NCI-H2107 (cell line): ENCODE measurements at regions not wholly inside any gene's neighbourhood (a gene's known extent, or its start where the extent isn't known, plus 50 kb on each side); places are given as distances from the start of the nearest gene placed in this dataset.

Experiments
- DNase-seq: peaks from one replicate; lab custom pipeline; 2025; lab: John Stamatoyannopoulos, UW

DNA sequence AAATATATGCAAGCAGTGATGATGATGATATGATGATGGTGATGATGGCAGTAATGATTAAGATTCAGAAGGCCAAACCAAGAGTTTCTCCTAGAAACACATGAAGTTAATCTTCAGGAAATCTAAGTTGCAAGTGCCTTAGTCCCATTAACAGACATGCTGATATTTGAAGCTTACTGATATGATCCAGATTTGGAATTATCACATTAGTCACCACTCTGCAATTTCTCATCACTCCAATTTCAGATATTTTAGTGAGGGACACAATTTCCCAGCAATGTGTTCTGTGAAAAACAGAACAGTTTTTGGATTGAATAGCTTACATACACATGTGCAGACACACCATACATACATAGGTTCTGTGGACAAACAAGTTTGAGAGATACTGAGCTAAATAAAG is 411.4 kb upstream of the FAT3 start:
- no peak for DNase-seq

- DNase-seq = no peak
Observed at GRCh38 chr11:91810871-91811270, 413.7 kb upstream of the FAT3 start.

- no peak for DNase-seq
Observed at GRCh38 chr11:91805293-91805692, 419.3 kb upstream of the FAT3 start.

GRCh38 chr11:91804042-91804441 is 420.6 kb upstream of the FAT3 start:
- no peak for DNase-seq

- DNase-seq = no peak
Observed at GRCh38 chr11:91802475-91802874, 422.1 kb upstream of the FAT3 start.

DNA sequence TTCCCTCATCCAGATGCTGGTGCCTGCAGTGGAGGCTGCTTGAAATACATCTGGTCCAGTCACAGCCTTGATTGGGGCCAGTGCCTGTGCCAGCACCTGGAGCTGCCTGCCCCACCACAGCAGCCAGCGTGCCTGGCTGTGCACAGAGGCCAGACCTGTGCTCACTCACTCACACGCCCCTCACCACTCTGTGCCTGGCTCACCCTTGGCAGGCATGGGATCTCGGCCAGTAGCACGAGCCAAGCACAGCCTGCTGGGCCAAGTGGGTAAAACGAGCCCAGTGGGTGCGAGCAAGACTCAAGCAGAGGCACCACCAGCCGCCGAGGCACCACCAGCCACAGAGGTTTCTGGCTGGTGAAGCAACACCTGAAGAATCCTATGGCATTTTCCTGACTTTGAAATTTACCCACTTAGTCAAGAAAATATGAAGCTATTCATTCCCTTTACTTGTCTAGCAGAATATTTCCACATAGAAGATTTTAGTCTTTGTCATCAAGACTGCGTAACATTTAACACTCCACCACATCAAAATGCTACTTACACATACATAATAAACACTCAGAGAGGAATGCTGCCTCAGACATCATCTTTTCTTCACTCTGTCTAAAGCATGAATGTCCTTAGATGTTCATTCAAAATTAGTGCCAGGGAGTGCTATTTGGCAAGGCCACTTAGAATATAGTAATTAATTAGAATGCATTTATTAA is 424.3 kb upstream of the FAT3 start:
- DNase-seq = no peak

- no peak for DNase-seq
Observed at GRCh38 chr11:91798240-91798639, 426.4 kb upstream of the FAT3 start.

- no peak for DNase-seq
Observed at GRCh38 chr11:91796999-91797398, 427.6 kb upstream of the FAT3 start.

GRCh38 chr11:91795139-91795887 is 429.3 kb upstream of the FAT3 start:
- DNase-seq = no peak

GRCh38 chr11:91794146-91794545 is 430.5 kb upstream of the FAT3 start:
- no peak for DNase-seq

DNA sequence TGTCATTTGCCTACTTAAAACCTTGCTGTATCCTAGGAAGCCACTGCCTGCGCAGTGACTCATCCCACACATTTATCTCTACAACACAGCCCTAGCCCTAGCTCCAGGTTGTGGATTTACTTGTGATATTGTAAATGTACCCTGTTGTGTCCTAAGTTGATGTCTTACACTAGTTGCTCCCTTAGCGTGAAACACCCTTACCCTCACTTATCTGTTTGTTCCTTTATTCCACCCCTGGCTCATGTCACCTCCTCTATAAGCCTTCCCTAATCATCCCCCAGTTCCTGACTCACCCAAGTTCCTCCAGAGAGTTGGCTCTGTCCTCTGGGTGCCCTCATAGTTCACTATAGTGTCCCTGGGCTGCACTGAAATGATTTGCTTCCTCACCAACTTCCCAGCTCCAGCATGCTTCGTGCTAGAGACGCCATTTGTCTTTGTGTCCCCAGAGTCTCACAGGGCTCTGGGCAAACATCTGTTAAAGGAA is 431.8 kb upstream of the FAT3 start:
- DNase-seq = no peak

GRCh38 chr11:91791171-91791468 is 433.5 kb upstream of the FAT3 start:
- DNase-seq = no peak

DNA sequence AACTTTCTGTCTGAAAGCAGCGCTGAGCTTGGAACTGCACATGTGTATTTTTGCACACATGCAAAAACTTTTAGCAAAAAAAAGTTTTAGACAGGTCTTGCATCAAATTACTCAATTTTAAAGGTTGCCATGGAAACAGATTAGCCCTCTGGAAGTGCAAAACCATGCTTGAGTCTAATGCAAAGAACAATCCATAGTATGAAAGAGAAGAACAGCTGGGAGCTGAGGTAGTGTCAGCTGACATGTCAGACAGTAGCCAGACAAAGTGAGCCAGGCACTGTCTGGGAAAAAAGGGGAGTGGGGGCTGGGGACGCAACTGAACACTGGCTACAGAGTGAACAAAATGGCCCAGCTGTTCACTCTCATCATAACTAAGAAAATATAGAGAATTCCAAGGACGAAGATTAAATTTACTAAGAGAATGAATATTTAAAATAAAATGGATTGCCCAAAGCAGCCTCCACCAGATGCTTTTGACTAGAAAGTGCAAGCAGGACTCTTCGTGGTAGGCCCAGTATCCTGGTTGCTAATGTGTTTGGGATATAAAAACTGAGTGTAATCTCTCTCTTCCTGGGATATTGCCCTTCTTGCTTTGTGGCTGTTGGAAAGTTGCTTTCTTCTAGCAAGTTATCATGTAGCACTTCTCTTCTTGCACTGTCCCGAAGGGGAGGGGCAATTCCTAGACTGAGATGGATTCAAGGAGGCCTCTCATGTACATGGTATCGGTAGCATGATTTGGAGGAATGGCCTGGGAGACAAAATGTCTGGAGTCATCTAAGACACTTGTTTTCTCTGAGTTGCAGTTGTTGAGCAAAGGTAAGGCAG is 434.1 kb upstream of the FAT3 start:
- DNase-seq = no peak

- DNase-seq = no peak
Observed at GRCh38 chr11:91788764-91789163, 435.9 kb upstream of the FAT3 start.

DNA sequence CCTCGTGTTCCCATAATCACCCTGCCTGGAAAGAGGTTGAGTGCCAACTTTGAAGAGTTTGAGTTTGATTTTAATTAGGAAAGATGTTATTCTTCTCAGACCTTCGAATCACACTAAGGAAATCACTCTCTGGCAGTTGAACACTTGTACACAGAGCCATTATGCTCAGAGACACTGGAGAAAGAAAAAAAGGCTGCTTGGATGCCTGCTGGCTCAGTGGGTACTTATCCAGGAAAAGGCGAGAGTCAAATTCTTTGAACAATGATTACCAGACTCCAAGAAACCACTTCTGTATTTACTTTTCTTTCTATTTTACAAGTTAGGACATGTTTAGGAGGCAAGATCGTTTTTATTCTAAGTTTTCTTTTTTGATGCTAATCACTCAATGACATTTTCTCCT is 438.5 kb upstream of the FAT3 start:
- DNase-seq = no peak

DNA sequence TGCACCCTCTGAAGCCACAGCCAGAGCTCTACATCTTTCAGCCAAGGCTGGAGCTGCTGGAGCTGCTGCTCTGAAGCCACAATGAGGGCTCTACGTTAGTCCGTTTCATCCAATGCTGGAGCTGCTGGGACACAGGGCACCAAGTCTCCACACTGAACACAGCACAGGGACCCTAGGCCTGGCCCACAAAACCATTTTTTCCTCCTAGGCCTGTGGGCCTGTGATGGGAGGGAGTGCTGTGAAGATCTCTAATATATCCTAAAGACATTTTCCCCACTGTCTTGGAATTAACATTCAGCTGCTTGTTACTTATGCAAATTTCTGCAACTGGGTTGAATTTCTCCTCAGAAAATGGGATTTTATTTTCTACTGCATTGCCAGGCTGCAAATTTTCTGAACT is 441.4 kb upstream of the FAT3 start:
- no peak for DNase-seq

DNA sequence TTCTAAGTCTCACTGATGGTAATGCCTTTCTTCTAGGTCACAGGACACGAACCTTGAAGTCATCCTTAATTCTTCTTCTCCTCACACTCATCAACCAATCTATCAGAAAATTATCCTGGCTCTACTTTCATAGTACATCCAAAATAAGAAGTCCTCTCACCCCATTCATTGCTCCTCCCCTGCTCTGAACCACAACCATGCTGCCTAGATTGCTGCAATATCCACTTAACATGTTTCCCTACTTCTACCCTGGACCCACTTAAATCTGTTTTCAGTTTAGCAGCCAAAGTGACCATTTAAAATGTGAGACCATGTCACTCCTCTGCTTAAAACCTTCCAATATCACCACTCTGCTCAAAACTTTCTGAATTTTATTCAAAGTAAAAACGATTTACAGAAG is 445.9 kb upstream of the FAT3 start:
- no peak for DNase-seq

DNA sequence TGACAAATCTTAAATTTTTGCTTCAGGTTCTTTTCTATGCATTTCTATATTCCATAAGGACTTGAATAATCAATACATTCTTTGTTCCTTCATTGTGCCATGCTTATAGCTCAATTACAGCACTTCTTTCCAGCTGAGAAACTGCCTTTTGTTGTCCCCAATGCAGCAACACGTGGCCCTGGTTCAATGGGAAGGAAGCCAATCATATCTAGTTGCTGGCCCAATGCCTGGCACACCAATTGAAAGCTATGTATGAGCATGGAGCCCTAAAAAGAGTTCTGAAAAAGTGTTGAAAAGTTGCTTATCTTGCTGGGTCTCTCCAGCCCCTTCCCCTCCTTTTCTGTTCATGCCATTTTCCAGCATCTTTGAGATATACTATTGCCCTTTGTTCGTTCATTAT is 448.0 kb upstream of the FAT3 start:
- DNase-seq = no peak

DNA sequence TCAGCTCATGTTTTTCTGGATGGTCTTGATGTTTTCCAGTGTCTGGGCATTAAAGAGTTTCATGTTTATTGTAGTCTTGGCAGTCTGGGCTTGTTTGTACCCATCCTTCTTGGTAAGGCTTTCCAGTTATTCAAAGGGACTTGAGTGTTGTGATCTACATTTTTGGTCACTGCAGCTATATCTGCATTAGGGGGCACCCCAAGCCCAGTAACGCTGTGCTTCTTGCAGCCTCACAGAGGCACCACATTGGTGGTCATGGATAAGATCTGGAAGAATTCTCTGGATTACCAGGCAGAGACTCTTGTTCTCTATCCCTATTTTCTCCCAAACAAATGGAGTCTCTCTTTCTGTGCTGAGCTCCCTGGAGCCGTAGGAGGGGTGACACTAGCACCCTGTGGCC is 451.5 kb upstream of the FAT3 start:
- no peak for DNase-seq

DNA sequence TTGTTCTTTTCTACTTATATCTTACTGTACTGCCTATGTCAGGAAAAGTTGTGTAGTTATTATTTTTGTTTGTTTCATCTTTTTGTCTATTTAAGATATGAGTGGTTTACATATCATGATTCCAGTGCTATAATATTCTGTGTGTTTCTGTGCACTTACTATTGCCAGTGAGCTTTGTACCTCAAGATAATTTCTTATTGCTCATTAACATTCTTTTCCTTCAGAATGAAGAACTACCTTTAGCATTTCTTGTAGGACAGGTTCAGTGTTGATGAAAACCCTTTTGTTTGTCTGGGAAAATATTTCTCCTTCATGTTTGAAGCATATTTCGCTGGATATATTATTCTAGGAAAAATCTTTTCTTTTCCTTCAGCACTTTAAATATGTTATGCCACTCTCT is 452.7 kb upstream of the FAT3 start:
- DNase-seq = no peak

DNA sequence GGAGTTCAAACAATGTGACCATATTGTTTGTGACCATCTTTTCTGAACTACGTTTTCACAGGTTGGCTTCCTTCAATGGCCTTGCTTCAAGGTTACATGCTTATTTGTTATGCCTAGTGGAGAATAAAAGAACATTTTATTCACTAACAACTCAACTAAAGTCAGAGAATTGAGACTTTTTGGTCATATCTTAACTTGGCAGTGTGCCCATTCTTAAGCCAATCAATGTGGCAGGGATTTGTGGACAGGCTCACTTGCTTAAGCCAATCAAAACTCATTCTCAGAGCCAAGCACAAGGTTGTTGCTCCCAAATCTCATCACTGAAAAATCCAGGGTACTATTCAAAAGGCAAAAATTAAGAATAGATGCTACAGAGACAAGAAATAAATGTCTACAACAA is 455.8 kb upstream of the FAT3 start:
- DNase-seq = no peak

- DNase-seq = no peak
Observed at GRCh38 chr11:91763331-91763730, 461.3 kb upstream of the FAT3 start.

- no peak for DNase-seq
Observed at GRCh38 chr11:91761406-91762025, 463.1 kb upstream of the FAT3 start.
